ENCODE measurements at regions not wholly inside any gene's neighbourhood (a gene's known extent, or its start where the extent isn't known, plus 50 kb on each side); places are given as distances from the start of the nearest gene placed in this dataset.
"Not testable (repeated sequence)": the region's sequence is repeated elsewhere in the genome, so short reads cannot be mapped to it uniquely, and the experiment has no call there.

DNA sequence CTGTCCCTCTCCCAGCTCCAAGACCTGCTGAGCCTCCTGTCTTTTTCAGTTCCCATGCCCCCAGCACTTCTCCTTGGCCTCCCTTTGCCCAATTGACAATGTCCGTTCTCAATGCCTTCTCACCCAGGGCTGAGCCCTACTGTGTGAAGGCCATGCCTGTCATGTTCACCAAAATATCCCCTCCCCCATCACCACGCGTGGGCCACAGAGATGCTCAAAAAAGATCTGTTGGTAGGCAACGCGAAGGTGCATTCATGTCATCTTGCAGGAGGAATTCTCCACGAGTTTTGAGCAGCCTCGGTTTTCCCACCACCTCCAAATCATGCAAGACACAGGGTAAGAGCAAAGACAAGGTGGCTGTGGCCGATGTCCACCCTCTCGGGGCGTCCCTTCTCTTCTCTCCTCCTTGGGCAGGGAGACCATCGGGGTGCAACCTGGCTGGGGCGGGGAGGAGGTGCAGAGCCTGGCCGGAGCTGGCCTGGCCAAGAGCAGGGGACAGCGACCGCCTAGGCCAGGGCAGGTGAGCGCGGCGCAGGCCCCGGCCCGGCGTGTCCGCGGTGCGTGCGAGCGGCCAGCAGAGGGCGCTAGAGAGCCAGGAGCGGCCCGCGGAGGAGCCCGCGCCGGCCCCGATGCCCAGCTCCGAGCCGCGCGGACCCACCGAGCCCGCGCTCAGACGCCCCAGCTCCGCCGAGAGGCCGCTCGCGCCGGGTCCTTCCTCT is 56.3 kb upstream of the KRTAP5-11 start:
- H3K9ac ChIP-seq (ENCODE audit: control insufficient read depth, extremely low read depth, insufficient read depth, low read length); dilution Hi-C loops (cut with MboI; ENCODE audit: extremely low pct_ligation_motif_present, low sequenced_read_pairs); H3K27ac ChIP-seq (ENCODE audit: control insufficient read depth, insufficient read depth, low read length); FAIRE-seq; H2AFZ ChIP-seq (ENCODE audit: control insufficient read depth, low read length); H3K36me3 ChIP-seq (ENCODE audit: control insufficient read depth in 2 of 2, extremely low read depth in 1 of 2, insufficient read depth in 2 of 2, low read length in 2 of 2); H4K20me1 ChIP-seq (ENCODE audit: control insufficient read depth, extremely low read depth, insufficient read depth, low read length); H3K4me1 ChIP-seq (ENCODE audit: control insufficient read depth, extremely low read depth, insufficient read depth, low read length); DNase-seq (ENCODE audit: low read depth, low spot score); H3K9me1 ChIP-seq (ENCODE audit: control insufficient read depth, extremely low read depth, insufficient read depth, low read length); H3K9me3 ChIP-seq (ENCODE audit: control insufficient read depth, low read depth, low read length); H3K27me3 ChIP-seq (ENCODE audit: control insufficient read depth, extremely low read depth, insufficient read depth, low read length); H3K79me2 ChIP-seq (ENCODE audit: control insufficient read depth, insufficient read depth, low read length): not testable (repeated sequence)
- TF ChIP-seq, protein P1, sequence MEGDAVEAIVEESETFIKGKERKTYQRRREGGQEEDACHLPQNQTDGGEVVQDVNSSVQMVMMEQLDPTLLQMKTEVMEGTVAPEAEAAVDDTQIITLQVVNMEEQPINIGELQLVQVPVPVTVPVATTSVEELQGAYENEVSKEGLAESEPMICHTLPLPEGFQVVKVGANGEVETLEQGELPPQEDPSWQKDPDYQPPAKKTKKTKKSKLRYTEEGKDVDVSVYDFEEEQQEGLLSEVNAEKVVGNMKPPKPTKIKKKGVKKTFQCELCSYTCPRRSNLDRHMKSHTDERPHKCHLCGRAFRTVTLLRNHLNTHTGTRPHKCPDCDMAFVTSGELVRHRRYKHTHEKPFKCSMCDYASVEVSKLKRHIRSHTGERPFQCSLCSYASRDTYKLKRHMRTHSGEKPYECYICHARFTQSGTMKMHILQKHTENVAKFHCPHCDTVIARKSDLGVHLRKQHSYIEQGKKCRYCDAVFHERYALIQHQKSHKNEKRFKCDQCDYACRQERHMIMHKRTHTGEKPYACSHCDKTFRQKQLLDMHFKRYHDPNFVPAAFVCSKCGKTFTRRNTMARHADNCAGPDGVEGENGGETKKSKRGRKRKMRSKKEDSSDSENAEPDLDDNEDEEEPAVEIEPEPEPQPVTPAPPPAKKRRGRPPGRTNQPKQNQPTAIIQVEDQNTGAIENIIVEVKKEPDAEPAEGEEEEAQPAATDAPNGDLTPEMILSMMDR (optimal IDR thresholded peaks at IDR 0.05 in 1 of 3, IDR thresholded peaks at IDR 0.05 in 1 of 3, conservative IDR thresholded peaks at IDR 0.05 in 1 of 3; ENCODE audit: extremely low read depth in 1 of 3, insufficient read depth in 2 of 3, low read length in 3 of 3), result peak in 2 of 3 experiments; percentile 2 to 65
- Histone ChIP-seq H3K4me2 (ENCODE audit: control insufficient read depth, extremely low read depth, insufficient read depth, low read depth, low read length) (peak overlapping the region; percentile 48), H3K4me3 (ENCODE audit: control insufficient read depth in 2 of 3, extremely low read depth in 1 of 3, insufficient read depth in 2 of 3, low read depth in 1 of 3, low read length in 3 of 3) (peak overlapping the region in 1 of 3 experiments; percentile 8)

GRCh38 chr11:71639520-71639849 is 56.8 kb upstream of the KRTAP5-11 start:
- dilution Hi-C loops (cut with MboI; ENCODE audit: extremely low pct_ligation_motif_present, low sequenced_read_pairs); H3K27me3 ChIP-seq (ENCODE audit: control insufficient read depth, extremely low read depth, insufficient read depth, low read length); H3K27ac ChIP-seq (ENCODE audit: control insufficient read depth, insufficient read depth, low read length); H3K9ac ChIP-seq (ENCODE audit: control insufficient read depth, extremely low read depth, insufficient read depth, low read length); H3K9me1 ChIP-seq (ENCODE audit: control insufficient read depth, extremely low read depth, insufficient read depth, low read length); H3K36me3 ChIP-seq (ENCODE audit: control insufficient read depth in 2 of 2, extremely low read depth in 1 of 2, insufficient read depth in 2 of 2, low read length in 2 of 2); H3K79me2 ChIP-seq (ENCODE audit: control insufficient read depth, insufficient read depth, low read length); H4K20me1 ChIP-seq (ENCODE audit: control insufficient read depth, extremely low read depth, insufficient read depth, low read length); FAIRE-seq; DNase-seq (ENCODE audit: low read depth, low spot score); H3K4me1 ChIP-seq (ENCODE audit: control insufficient read depth, extremely low read depth, insufficient read depth, low read length); H3K9me3 ChIP-seq (ENCODE audit: control insufficient read depth, low read depth, low read length): not testable (repeated sequence)
- Histone ChIP-seq H2AFZ (ENCODE audit: control insufficient read depth, low read length) (peak overlapping the region; percentile 12), H3K4me2 (ENCODE audit: control insufficient read depth, extremely low read depth, insufficient read depth, low read depth, low read length) (peak overlapping the region; percentile 48), H3K4me3 (ENCODE audit: control insufficient read depth in 2 of 3, extremely low read depth in 1 of 3, insufficient read depth in 2 of 3, low read depth in 1 of 3, low read length in 3 of 3) (peak overlapping the region in 1 of 3 experiments; percentile 8)

DNA sequence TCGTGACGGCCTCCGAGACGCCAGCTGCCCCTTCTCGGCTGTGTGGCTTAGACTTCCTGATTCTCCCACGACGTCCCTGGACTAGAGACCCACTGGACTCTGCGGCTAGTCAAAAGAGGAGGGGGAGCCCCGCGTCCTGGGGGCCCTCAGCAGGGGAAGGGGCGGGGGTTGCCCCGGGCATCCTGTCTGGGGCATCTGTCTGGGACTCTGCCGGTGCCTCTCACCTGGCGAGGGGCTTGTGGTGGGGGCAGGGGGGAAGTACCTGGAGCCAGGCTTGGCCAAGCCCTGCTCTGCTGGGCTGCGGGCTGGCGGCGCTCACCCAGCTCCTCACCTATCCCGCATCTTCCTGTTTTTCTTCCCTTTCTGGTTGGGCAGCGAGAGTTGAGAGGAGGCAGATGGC is 57.2 kb upstream of the KRTAP5-11 start:
- H3K9me1 ChIP-seq (ENCODE audit: control insufficient read depth, extremely low read depth, insufficient read depth, low read length); H3K27me3 ChIP-seq (ENCODE audit: control insufficient read depth, extremely low read depth, insufficient read depth, low read length); H3K27ac ChIP-seq (ENCODE audit: control insufficient read depth, insufficient read depth, low read length); H2AFZ ChIP-seq (ENCODE audit: control insufficient read depth, low read length); H3K4me2 ChIP-seq (ENCODE audit: control insufficient read depth, extremely low read depth, insufficient read depth, low read depth, low read length); H3K79me2 ChIP-seq (ENCODE audit: control insufficient read depth, insufficient read depth, low read length); H3K4me1 ChIP-seq (ENCODE audit: control insufficient read depth, extremely low read depth, insufficient read depth, low read length); H3K36me3 ChIP-seq (ENCODE audit: control insufficient read depth in 2 of 2, extremely low read depth in 1 of 2, insufficient read depth in 2 of 2, low read length in 2 of 2); dilution Hi-C loops (cut with MboI; ENCODE audit: extremely low pct_ligation_motif_present, low sequenced_read_pairs); H3K9ac ChIP-seq (ENCODE audit: control insufficient read depth, extremely low read depth, insufficient read depth, low read length); H3K4me3 ChIP-seq (ENCODE audit: control insufficient read depth in 2 of 3, extremely low read depth in 1 of 3, insufficient read depth in 2 of 3, low read depth in 1 of 3, low read length in 3 of 3); FAIRE-seq; DNase-seq (ENCODE audit: low read depth, low spot score); H3K9me3 ChIP-seq (ENCODE audit: control insufficient read depth, low read depth, low read length); H4K20me1 ChIP-seq (ENCODE audit: control insufficient read depth, extremely low read depth, insufficient read depth, low read length): not testable (repeated sequence)

- H3K27ac ChIP-seq (ENCODE audit: control insufficient read depth, insufficient read depth, low read length); H3K4me1 ChIP-seq (ENCODE audit: control insufficient read depth, extremely low read depth, insufficient read depth, low read length); H3K4me2 ChIP-seq (ENCODE audit: control insufficient read depth, extremely low read depth, insufficient read depth, low read depth, low read length); DNase-seq (ENCODE audit: low read depth, low spot score); H3K9me1 ChIP-seq (ENCODE audit: control insufficient read depth, extremely low read depth, insufficient read depth, low read length); H2AFZ ChIP-seq (ENCODE audit: control insufficient read depth, low read length); H3K4me3 ChIP-seq (ENCODE audit: control insufficient read depth in 2 of 3, extremely low read depth in 1 of 3, insufficient read depth in 2 of 3, low read depth in 1 of 3, low read length in 3 of 3); H3K36me3 ChIP-seq (ENCODE audit: control insufficient read depth in 2 of 2, extremely low read depth in 1 of 2, insufficient read depth in 2 of 2, low read length in 2 of 2); H3K9ac ChIP-seq (ENCODE audit: control insufficient read depth, extremely low read depth, insufficient read depth, low read length); dilution Hi-C loops (cut with MboI; ENCODE audit: extremely low pct_ligation_motif_present, low sequenced_read_pairs); H3K27me3 ChIP-seq (ENCODE audit: control insufficient read depth, extremely low read depth, insufficient read depth, low read length); H3K79me2 ChIP-seq (ENCODE audit: control insufficient read depth, insufficient read depth, low read length); H4K20me1 ChIP-seq (ENCODE audit: control insufficient read depth, extremely low read depth, insufficient read depth, low read length); FAIRE-seq; H3K9me3 ChIP-seq (ENCODE audit: control insufficient read depth, low read depth, low read length): not testable (repeated sequence)
Observed at GRCh38 chr11:71647078-71647477, 64.4 kb upstream of the KRTAP5-11 start.
